IPS-15b (cell line): ENCODE measurements at regions not wholly inside any gene's neighbourhood (a gene's known extent, or its start where the extent isn't known, plus 50 kb on each side); places are given as distances from the start of the nearest gene placed in this dataset.

Source experiments
- H3K27me3 ChIP-seq: one replicate; pipeline ENCODE4 v1.6.1; 2013; ENCODE audit warnings: low read length; ENCODE audit not compliant: control insufficient read depth, insufficient read depth
- H3K36me3 ChIP-seq: one replicate; pipeline ENCODE4 v1.6.1; 2013; ENCODE audit warnings: low read length; ENCODE audit not compliant: control insufficient read depth, insufficient read depth
- H3K4me1 ChIP-seq: one replicate; pipeline ENCODE4 v1.6.1; 2013; ENCODE audit warnings: mild to moderate bottlenecking, low read length; ENCODE audit not compliant: control insufficient read depth, insufficient read depth
- H3K4me3 ChIP-seq: one replicate; pipeline ENCODE4 v1.5.1; 2013; ENCODE audit warnings: low read depth, low read length
- H3K9ac ChIP-seq: one replicate; pipeline ENCODE4 v1.6.1; 2013; ENCODE audit warnings: low read depth, mild to moderate bottlenecking, low read length
- H3K9me3 ChIP-seq: one replicate; pipeline ENCODE4 v1.6.1; 2013; ENCODE audit warnings: mild to moderate bottlenecking, low read length; ENCODE audit not compliant: control insufficient read depth, insufficient read depth

- Histone ChIP-seq H3K4me1 (no peaks in the 10 kb centered on the region), H3K36me3 (no peaks in the 10 kb centered on the region), H3K9me3 (peaks cover 3% of the 10 kb centered on the region), H3K4me3 (no peak overlapping the region), H3K9ac (no peak overlapping the region), H3K27me3 (peaks cover 10% of the 10 kb centered on the region)
Observed at GRCh38 chr16:9594047-9594446, 502.6 kb downstream of the HAPSTR1 start.

GRCh38 chr16:9594946-9595345 lies 503.5 kb downstream of the HAPSTR1 start:
- Histone ChIP-seq H3K36me3 (no peaks in the 10 kb centered on the region), H3K9me3 (peaks cover 3% of the 10 kb centered on the region), H3K4me3 (no peak overlapping the region), H3K4me1 (no peaks in the 10 kb centered on the region), H3K9ac (no peak overlapping the region), H3K27me3 (peaks cover 10% of the 10 kb centered on the region)

DNA sequence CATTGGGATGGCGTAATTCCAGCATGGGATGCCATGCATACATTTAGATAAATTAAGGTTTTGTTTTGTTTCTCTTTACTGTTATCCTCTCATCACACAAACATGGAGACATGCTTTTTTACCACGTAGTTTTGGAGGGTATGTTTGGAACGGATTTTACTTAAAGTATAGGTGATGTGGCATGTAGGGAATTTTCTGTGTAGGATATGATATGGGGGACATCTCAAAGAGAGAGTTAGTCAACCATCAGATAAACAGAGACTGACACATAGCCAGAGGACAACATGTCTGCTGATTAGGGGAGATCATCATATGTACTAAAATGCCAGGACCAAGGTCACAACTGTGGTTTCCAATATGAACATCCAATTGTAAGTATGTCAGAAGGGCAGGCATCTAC lies 503.9 kb downstream of the HAPSTR1 start:
- Histone ChIP-seq H3K9me3 (peaks cover 3% of the 10 kb centered on the region), H3K27me3 (peaks cover 10% of the 10 kb centered on the region), H3K36me3 (no peaks in the 10 kb centered on the region), H3K9ac (no peak overlapping the region), H3K4me3 (no peak overlapping the region), H3K4me1 (no peaks in the 10 kb centered on the region)

- H3K9me3 ChIP-seq: no peaks in the 10 kb centered on the region
- H3K36me3 ChIP-seq: no peaks in the 10 kb centered on the region
- no peak overlapping the region for H3K4me3 ChIP-seq
- no peak overlapping the region for H3K9ac ChIP-seq
- no peaks in the 10 kb centered on the region for H3K4me1 ChIP-seq
- peaks cover 6% of the 10 kb centered on the region for H3K27me3 ChIP-seq
Observed at GRCh38 chr16:9596788-9597187, 505.3 kb downstream of the HAPSTR1 start.

- no peak overlapping the region for H3K4me3 ChIP-seq
- H3K27me3 ChIP-seq: no peaks in the 10 kb centered on the region
- H3K36me3 ChIP-seq: no peaks in the 10 kb centered on the region
- H3K9me3 ChIP-seq: no peaks in the 10 kb centered on the region
- no peaks in the 10 kb centered on the region for H3K4me1 ChIP-seq
- H3K9ac ChIP-seq: no peak overlapping the region
Observed at GRCh38 chr16:9597967-9598730, 506.7 kb downstream of the HAPSTR1 start.

- Histone ChIP-seq H3K9me3 (no peaks in the 10 kb centered on the region), H3K27me3 (no peaks in the 10 kb centered on the region), H3K4me3 (no peak overlapping the region), H3K36me3 (no peaks in the 10 kb centered on the region), H3K4me1 (no peaks in the 10 kb centered on the region), H3K9ac (no peak overlapping the region)
Observed at GRCh38 chr16:9598731-9599083, 507.3 kb downstream of the HAPSTR1 start.

- Histone ChIP-seq H3K9me3 (no peaks in the 10 kb centered on the region), H3K27me3 (no peaks in the 10 kb centered on the region), H3K4me3 (no peak overlapping the region), H3K9ac (no peak overlapping the region), H3K36me3 (no peaks in the 10 kb centered on the region), H3K4me1 (no peaks in the 10 kb centered on the region)
Observed at GRCh38 chr16:9599415-9600120, 508.1 kb downstream of the HAPSTR1 start.

DNA sequence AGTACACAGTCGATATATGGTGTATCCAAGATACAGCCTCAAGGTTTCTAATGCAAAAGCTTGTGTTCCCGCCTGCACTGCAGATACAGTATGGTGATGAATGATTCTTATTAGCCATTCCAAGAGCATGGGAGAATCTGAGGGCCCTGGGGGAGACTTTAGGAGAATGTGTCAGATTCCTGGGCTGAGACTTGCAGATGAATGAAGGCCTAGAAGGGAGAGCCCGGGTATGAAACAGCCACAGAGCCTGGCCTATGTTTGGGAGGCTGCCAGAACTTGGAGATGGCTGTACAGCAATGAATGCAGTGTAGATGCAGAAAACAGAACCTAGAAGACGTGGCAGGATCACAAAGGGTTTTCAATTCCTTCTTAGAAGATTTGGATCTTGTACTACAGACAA lies 510.7 kb downstream of the HAPSTR1 start:
- H3K4me3 ChIP-seq: no peak overlapping the region
- H3K27me3 ChIP-seq: no peaks in the 10 kb centered on the region
- H3K4me1 ChIP-seq: no peaks in the 10 kb centered on the region
- H3K9ac ChIP-seq: no peak overlapping the region
- no peaks in the 10 kb centered on the region for H3K9me3 ChIP-seq
- H3K36me3 ChIP-seq: no peaks in the 10 kb centered on the region

- Histone ChIP-seq H3K4me3 (no peak overlapping the region), H3K9ac (no peak overlapping the region), H3K36me3 (no peaks in the 10 kb centered on the region), H3K27me3 (no peaks in the 10 kb centered on the region), H3K4me1 (no peaks in the 10 kb centered on the region), H3K9me3 (no peaks in the 10 kb centered on the region)
Observed at GRCh38 chr16:9603316-9603715, 511.9 kb downstream of the HAPSTR1 start.

GRCh38 chr16:9607515-9608230 lies 516.2 kb downstream of the HAPSTR1 start:
- H3K9me3 ChIP-seq: no peaks in the 10 kb centered on the region
- no peaks in the 10 kb centered on the region for H3K36me3 ChIP-seq
- no peak overlapping the region for H3K9ac ChIP-seq
- peaks cover 3% of the 10 kb centered on the region for H3K4me1 ChIP-seq
- no peaks in the 10 kb centered on the region for H3K27me3 ChIP-seq
- H3K4me3 ChIP-seq: no peak overlapping the region

- Histone ChIP-seq H3K9ac (no peak overlapping the region), H3K9me3 (no peaks in the 10 kb centered on the region), H3K27me3 (no peaks in the 10 kb centered on the region), H3K4me1 (peaks cover 3% of the 10 kb centered on the region), H3K4me3 (no peak overlapping the region), H3K36me3 (no peaks in the 10 kb centered on the region)
Observed at GRCh38 chr16:9610727-9611126, 519.3 kb downstream of the HAPSTR1 start.

DNA sequence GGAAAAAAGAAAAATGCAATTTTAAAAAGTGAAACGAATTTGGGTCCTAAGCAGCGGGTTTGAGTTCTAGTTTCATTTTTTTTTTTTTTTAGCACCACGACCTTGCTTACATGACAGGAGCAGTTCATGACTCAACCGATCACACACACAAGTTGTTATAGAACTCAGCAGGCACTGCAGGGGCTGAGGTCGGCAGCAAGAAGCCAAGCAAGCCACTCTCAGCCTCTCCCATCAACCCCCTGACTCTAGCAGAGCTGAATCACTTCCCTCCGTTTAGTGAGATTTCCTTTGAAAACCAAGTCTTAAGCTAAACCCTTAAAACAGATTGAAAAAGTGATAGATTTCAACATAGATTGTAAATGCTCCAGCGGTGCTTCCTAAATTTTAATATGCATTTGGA lies 520.8 kb downstream of the HAPSTR1 start:
- peak overlapping the region; percentile 17 for H3K9ac ChIP-seq
- H3K4me1 ChIP-seq: peaks cover 3% of the 10 kb centered on the region
- no peaks in the 10 kb centered on the region for H3K36me3 ChIP-seq
- H3K9me3 ChIP-seq: no peaks in the 10 kb centered on the region
- no peak overlapping the region for H3K4me3 ChIP-seq
- H3K27me3 ChIP-seq: no peaks in the 10 kb centered on the region
